Epidermal melanocyte (primary cell): ENCODE measurements at regions not wholly inside any gene's neighbourhood (a gene's known extent, or its start where the extent isn't known, plus 50 kb on each side); places are given as distances from the start of the nearest gene placed in this dataset.
"Not testable (repeated sequence)": the region's sequence is repeated elsewhere in the genome, so short reads cannot be mapped to it uniquely, and the experiment has no call there.

ENCODE experiments used
- DNase-seq: peaks from one replicate; pipeline ENCODE4 v3.0.0; 2011; ENCODE audit warnings: low spot score; ENCODE audit not compliant: insufficient read length

GRCh38 chr2:20499387-20499786, 52.5 kb downstream of the RHOB start:
- no peak for DNase-seq

- DNase-seq, result no peak
These were observed 55.1 kb downstream of the RHOB start for GRCh38 chr2:20501974-20502373.

GRCh38 chr2:20502496-20502895, 55.6 kb downstream of the RHOB start:
- not testable (repeated sequence) for DNase-seq

GRCh38 chr2:20504174-20504573, 57.3 kb downstream of the RHOB start:
- DNase-seq, result no peak

- no peak for DNase-seq
These were observed 59.4 kb downstream of the RHOB start for GRCh38 chr2:20506201-20506685.

GRCh38 chr2:20507166-20507692, 60.4 kb downstream of the RHOB start:
- DNase-seq, result no peak

GRCh38 chr2:20507711-20508110, 60.8 kb downstream of the RHOB start:
- DNase-seq, result no peak

GRCh38 chr2:20509301-20509769, 62.5 kb downstream of the RHOB start:
- DNase-seq, result no peak

GRCh38 chr2:20509770-20510490, 63.1 kb downstream of the RHOB start:
- no peak for DNase-seq

- DNase-seq, result no peak
These were observed 64.3 kb downstream of the RHOB start for GRCh38 chr2:20511130-20511529.

- DNase-seq, result no peak
These were observed 65.3 kb downstream of the RHOB start for GRCh38 chr2:20512061-20512605.

GRCh38 chr2:20513946-20514345, 67.1 kb downstream of the RHOB start:
- no peak for DNase-seq

- DNase-seq, result peak; percentile 46
These were observed 67.9 kb downstream of the RHOB start for GRCh38 chr2:20514596-20515269.

GRCh38 chr2:20515290-20516220, 68.7 kb downstream of the RHOB start:
- no peak for DNase-seq

GRCh38 chr2:20516291-20516645, 69.4 kb downstream of the RHOB start:
- no peak for DNase-seq

GRCh38 chr2:20516646-20517341, 69.9 kb downstream of the RHOB start:
- DNase-seq, result peak; percentile 85

- no peak for DNase-seq
These were observed 72.4 kb downstream of the RHOB start for GRCh38 chr2:20519309-20519708.

GRCh38 chr2:20520128-20520527, 73.3 kb downstream of the RHOB start:
- no peak for DNase-seq

- no peak for DNase-seq
These were observed 74.3 kb downstream of the RHOB start for GRCh38 chr2:20521193-20521592.

- DNase-seq, result no peak
These were observed 74.9 kb downstream of the RHOB start for GRCh38 chr2:20521682-20522189.
